ENCODE measurements at regions not wholly inside any gene's neighbourhood (a gene's known extent, or its start where the extent isn't known, plus 50 kb on each side); places are given as distances from the start of the nearest gene placed in this dataset.

GRCh38 chr2:16170675-16171424 is 230.5 kb downstream of the MYCN start:
- ATAC-seq (ENCODE audit: low read depth in 2 of 2): no peak
- H3K4me1 Mint-ChIP-seq: peaks cover 0 to 4% (median 0%) of the 10 kb centered on the region in 3 donors
- peaks cover 0 to 4% (median 2%) of the 10 kb centered on the region in 7 donors for H3K9me3 Mint-ChIP-seq
- H3K27me3 Mint-ChIP-seq: peaks cover 0 to 6% (median 0%) of the 10 kb centered on the region in 3 donors
- no peak overlapping the region for H3K27ac Mint-ChIP-seq
- H3K4me3 Mint-ChIP-seq: no peak overlapping the region
- no peaks in the 10 kb centered on the region for H3K36me3 Mint-ChIP-seq
- no peak for DNase-seq

DNA sequence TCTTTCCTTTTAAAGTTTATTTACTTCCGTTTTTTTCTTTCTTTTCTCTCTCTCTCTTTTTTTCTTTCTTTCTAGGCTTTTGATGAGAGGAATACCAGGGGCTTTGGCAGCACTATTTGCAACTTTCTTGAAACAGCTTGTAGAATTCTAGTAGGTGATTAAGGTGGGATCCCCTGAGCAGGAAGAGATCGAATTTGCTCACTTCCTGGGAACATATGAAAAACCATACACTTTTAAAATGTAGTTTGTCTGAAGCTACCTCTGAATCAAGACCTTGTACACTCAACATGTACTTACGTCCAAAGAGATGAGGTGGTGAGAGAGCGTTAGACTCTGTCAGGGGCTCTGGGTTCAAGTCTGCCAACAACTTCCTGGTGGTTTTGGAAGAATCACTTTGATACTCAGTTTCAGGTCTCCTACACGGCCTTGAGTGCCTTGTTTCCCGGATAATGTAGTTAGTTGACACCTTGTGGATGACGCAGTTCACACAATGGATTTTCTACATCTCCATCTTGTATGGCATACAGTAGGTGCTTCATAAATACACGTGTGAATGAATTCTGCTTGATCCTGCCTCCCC is 229.1 kb downstream of the MYCN start:
- peaks cover 0 to 4% (median 0%) of the 10 kb centered on the region in 3 donors for H3K4me1 Mint-ChIP-seq
- H3K36me3 Mint-ChIP-seq: no peaks in the 10 kb centered on the region
- H3K27ac Mint-ChIP-seq: no peak overlapping the region
- ATAC-seq (ENCODE audit: low read depth in 2 of 2) (no peak), DNase-seq (no peak)
- peaks cover 0 to 6% (median 0%) of the 10 kb centered on the region in 3 donors for H3K27me3 Mint-ChIP-seq
- H3K9me3 Mint-ChIP-seq: peaks cover 0 to 4% (median 2%) of the 10 kb centered on the region in 7 donors
- no peak overlapping the region for H3K4me3 Mint-ChIP-seq

GRCh38 chr2:16168506-16169264 is 228.3 kb downstream of the MYCN start:
- H3K4me1 Mint-ChIP-seq: peaks cover 0 to 4% (median 0%) of the 10 kb centered on the region in 3 donors
- DNase-seq: no peak

GRCh38 chr2:16167870-16168426 is 227.6 kb downstream of the MYCN start:
- H3K4me3 Mint-ChIP-seq: no peak overlapping the region
- H3K36me3 Mint-ChIP-seq: no peaks in the 10 kb centered on the region
- H3K9me3 Mint-ChIP-seq: peaks cover 0 to 4% (median 2%) of the 10 kb centered on the region in 7 donors
- no peak overlapping the region for H3K27ac Mint-ChIP-seq
- DNase-seq (no peak), ATAC-seq (ENCODE audit: low read depth in 2 of 2) (no peak)
- peaks cover 0 to 6% (median 0%) of the 10 kb centered on the region in 3 donors for H3K27me3 Mint-ChIP-seq
- peaks cover 0 to 4% (median 0%) of the 10 kb centered on the region in 3 donors for H3K4me1 Mint-ChIP-seq

More at GRCh38 chr2:16168506-16169264, 228.3 kb downstream of the MYCN start:
- Mint-ChIP-seq H3K27me3 (peaks cover 0 to 6% (median 0%) of the 10 kb centered on the region in 3 donors), H3K36me3 (no peaks in the 10 kb centered on the region), H3K9me3 (peaks cover 0 to 4% (median 2%) of the 10 kb centered on the region in 7 donors), H3K27ac (no peak overlapping the region), H3K4me3 (no peak overlapping the region)
- no peak for ATAC-seq (ENCODE audit: low read depth in 2 of 2)

- Mint-ChIP-seq H3K9me3 (peaks cover 0 to 4% (median 2%) of the 10 kb centered on the region in 7 donors), H3K27me3 (peaks cover 0 to 6% (median 0%) of the 10 kb centered on the region in 3 donors), H3K27ac (no peak overlapping the region), H3K4me3 (no peak overlapping the region), H3K36me3 (no peaks in the 10 kb centered on the region), H3K4me1 (peaks cover 0 to 4% (median 0%) of the 10 kb centered on the region in 3 donors)
- DNase-seq (no peak), ATAC-seq (ENCODE audit: low read depth in 2 of 2) (no peak)
These were observed 227.1 kb downstream of the MYCN start for GRCh38 chr2:16167451-16167861.

DNA sequence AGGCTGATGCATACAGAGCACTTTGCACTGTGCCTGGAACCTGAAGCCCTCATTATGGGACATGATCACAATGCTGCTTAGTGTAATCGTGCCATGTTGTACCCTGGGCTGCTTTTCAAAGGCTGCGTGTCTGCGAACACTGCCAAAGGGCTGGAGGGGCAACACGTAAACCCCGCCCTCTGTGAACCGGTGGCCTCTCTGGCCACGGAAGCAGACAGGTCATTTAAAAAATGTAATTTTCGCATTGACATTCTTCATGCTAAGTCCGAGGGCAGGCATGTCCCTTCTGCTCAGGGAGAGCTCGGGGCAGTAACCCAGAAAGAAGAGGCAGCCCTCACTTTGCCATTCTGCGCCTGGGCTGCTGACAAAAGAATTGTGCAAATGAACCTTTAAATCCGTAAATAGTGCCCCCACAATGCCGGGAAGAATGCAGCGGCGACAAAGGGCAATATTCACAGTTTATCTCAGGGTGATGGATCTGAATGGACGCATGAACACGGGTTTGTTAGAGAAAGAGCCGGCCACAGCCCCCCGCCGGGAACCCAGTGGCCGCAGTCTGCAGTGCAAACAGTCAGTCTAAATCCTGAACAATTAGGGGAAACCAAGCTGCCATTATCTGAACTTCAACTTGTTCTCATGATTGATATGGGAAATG is 226.1 kb downstream of the MYCN start:
- DNase-seq: no peak
- Mint-ChIP-seq H3K4me1 (peaks cover 0 to 4% (median 0%) of the 10 kb centered on the region in 3 donors), H3K36me3 (no peaks in the 10 kb centered on the region), H3K4me3 (no peak overlapping the region), H3K27me3 (peaks cover 0 to 6% (median 5%) of the 10 kb centered on the region in 3 donors), H3K27ac (no peak overlapping the region), H3K9me3 (peaks cover 0 to 4% (median 2%) of the 10 kb centered on the region in 7 donors)
- ATAC-seq (ENCODE audit: low read depth in 2 of 2): no peak

DNA sequence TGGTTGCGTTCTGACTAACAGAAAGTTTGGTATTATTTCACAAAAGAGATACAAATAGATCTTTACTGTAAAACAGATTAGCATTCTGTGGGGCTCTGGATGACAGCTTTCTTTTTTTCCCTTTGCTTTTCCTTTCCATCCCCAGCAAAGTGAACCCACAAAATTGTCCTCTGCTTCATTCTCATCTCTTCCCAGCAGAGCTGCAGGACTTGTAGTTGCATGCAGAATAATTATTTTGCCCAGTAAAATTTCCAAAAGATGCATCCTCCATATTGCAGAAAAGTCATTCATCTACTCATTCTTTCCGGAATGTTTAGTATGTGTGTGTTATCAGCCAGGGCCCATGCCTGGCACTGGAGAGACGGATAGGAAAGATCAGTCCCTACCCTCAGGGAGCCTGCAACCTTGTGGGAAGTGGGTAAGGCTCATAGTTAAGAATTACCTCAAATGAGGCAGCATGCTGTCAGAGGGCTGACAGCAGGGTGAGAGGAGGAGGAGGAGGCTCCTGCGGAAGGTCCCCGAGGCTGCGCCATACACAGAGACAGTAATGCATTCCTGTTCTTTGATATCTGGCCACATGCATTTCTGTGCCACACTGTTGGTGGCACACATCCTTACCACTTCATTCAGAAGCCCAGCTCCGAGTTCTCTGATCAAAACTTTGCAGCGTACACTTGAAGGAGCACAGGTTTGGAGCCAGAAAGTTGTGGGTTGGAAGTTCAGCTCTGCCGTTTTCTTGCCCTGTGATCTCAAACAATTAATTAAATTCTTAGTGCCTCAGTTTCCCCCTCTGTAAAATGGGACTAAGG is 225.4 kb downstream of the MYCN start:
- Mint-ChIP-seq H3K36me3 (no peaks in the 10 kb centered on the region), H3K27me3 (peaks cover 0 to 6% (median 5%) of the 10 kb centered on the region in 3 donors), H3K4me1 (peaks cover 0 to 4% (median 0%) of the 10 kb centered on the region in 3 donors), H3K4me3 (no peak overlapping the region), H3K9me3 (peaks cover 0 to 4% (median 2%) of the 10 kb centered on the region in 7 donors), H3K27ac (no peak overlapping the region)
- no peak for DNase-seq
- no peak for ATAC-seq (ENCODE audit: low read depth in 2 of 2)

GRCh38 chr2:16162491-16163040 is 222.2 kb downstream of the MYCN start:
- Mint-ChIP-seq H3K36me3 (no peaks in the 10 kb centered on the region), H3K27me3 (peaks cover 0 to 9% (median 4%) of the 10 kb centered on the region in 3 donors), H3K4me1 (peaks cover 0 to 2% (median 0%) of the 10 kb centered on the region in 3 donors), H3K9me3 (peaks cover 0 to 5% (median 1%) of the 10 kb centered on the region in 7 donors), H3K27ac (peak overlapping the region in 1 of 6 donors; percentile 25), H3K4me3 (no peak overlapping the region)
- ATAC-seq (ENCODE audit: low read depth in 2 of 2): no peak
- DNase-seq: no peak

- no peak for DNase-seq
- Mint-ChIP-seq H3K36me3 (no peaks in the 10 kb centered on the region), H3K4me1 (no peaks in the 10 kb centered on the region), H3K9me3 (peaks cover 0 to 5% (median 1%) of the 10 kb centered on the region in 7 donors), H3K27ac (no peak overlapping the region), H3K27me3 (peaks cover 0 to 9% (median 0%) of the 10 kb centered on the region in 3 donors), H3K4me3 (no peak overlapping the region)
- no peak for ATAC-seq (ENCODE audit: low read depth in 2 of 2)
These were observed 221.6 kb downstream of the MYCN start for GRCh38 chr2:16161768-16162490.

DNA sequence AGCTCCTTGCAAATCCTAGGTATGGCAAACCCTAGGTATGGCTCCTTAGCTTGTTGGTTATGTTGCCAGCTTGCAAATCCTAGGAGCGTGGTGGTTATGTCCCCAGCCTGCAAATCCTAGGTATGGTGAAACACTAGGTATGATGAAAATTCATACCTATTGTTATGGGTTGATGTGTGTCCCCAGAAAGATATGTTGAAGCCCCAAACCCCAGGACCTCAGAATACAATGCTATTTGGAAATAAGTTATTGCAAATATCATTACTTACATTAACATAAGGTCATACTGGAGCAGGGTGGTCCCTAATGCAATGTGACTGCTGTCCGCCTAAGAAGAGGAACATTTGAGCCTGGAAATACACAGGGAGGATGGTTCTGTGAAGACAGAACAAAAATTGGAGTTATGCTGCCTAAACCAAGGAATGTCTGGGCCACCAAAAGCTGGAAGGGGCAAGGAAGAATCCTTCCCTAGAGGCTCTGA is 220.8 kb downstream of the MYCN start:
- H3K36me3 Mint-ChIP-seq: no peaks in the 10 kb centered on the region
- ATAC-seq (ENCODE audit: low read depth in 2 of 2) (no peak), DNase-seq (no peak)
- no peaks in the 10 kb centered on the region for H3K4me1 Mint-ChIP-seq
- H3K27ac Mint-ChIP-seq: no peak overlapping the region
- peaks cover 0 to 5% (median 1%) of the 10 kb centered on the region in 7 donors for H3K9me3 Mint-ChIP-seq
- peaks cover 0 to 9% (median 0%) of the 10 kb centered on the region in 3 donors for H3K27me3 Mint-ChIP-seq
- H3K4me3 Mint-ChIP-seq: no peak overlapping the region

DNA sequence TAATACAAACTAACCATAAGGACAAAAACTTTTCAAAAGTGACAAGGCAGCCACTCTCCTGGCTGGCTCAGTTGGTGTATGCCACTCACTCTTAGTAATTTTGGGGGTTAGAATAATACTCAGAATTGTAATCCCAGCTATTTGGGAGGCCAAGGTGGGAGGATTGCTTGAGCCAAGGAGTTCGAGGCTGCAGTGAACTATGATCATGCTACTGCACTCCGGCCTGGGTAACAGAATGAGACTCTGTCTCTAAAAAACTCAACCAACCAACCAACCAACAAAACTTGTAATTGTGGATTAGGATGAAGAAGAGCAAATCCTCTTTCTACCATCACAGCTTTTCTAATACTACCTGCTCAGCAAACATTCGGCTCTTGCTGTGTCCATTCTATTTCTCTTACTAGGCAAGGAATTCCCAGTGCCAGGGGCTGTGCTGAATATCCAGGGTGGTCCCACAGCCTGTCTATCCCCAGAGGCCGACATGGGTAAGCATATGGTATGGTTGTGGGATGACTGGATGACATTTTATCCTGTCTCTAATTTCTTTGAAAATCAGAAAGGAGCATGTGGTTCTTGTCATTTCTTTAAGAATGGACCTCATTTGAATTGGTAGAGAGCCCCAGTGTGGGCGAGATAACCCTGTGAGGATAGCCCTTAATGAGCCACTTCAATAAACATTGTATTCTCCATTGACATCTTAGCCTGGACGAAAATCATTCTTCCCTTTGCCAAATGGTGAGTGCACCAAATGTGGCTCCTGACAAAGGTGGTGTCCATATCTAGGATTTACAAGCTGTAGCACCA is 220.1 kb downstream of the MYCN start:
- no peak for ATAC-seq (ENCODE audit: low read depth in 2 of 2)
- no peak for DNase-seq
- Mint-ChIP-seq H3K27me3 (peaks cover 0 to 9% (median 0%) of the 10 kb centered on the region in 3 donors), H3K9me3 (peaks cover 0 to 5% (median 2%) of the 10 kb centered on the region in 7 donors), H3K4me1 (no peaks in the 10 kb centered on the region), H3K36me3 (no peaks in the 10 kb centered on the region), H3K4me3 (no peak overlapping the region), H3K27ac (no peak overlapping the region)
